GM10266 (cell line): ENCODE measurements at regions not wholly inside any gene's neighbourhood (a gene's known extent, or its start where the extent isn't known, plus 50 kb on each side); places are given as distances from the start of the nearest gene placed in this dataset.

ENCODE experiments used
- DNase-seq: peaks from one replicate; pipeline ENCODE4 v3.0.0; 2012; ENCODE audit errors: extremely low spot score
- CTCF ChIP-seq: IDR thresholded peaks from 2 replicates; pipeline ENCODE4 v1.5.1; 2012; ENCODE audit warnings: mild to moderate bottlenecking, low read depth; ENCODE audit not compliant: control insufficient read depth, insufficient read depth; ENCODE audit errors: missing control alignments

GRCh38 chr11:134675983-134676382 lies 263.9 kb upstream of the B3GAT1 start:
- no peak for TF ChIP-seq CTCF
- no peak for DNase-seq

- no peak for TF ChIP-seq CTCF
Observed at GRCh38 chr11:134674974-134675373, 262.9 kb upstream of the B3GAT1 start.

GRCh38 chr11:134670961-134671370 lies 258.9 kb upstream of the B3GAT1 start:
- DNase-seq = no peak
- TF ChIP-seq CTCF = no peak

More at GRCh38 chr11:134674974-134675373, 262.9 kb upstream of the B3GAT1 start:
- no peak for DNase-seq

- no peak for TF ChIP-seq CTCF
- no peak for DNase-seq
Observed at GRCh38 chr11:134670247-134670782, 258.3 kb upstream of the B3GAT1 start.

GRCh38 chr11:134669796-134670195 lies 257.8 kb upstream of the B3GAT1 start:
- no peak for TF ChIP-seq CTCF
- DNase-seq = no peak

- TF ChIP-seq CTCF = no peak
Observed at GRCh38 chr11:134668796-134669195, 256.8 kb upstream of the B3GAT1 start.

GRCh38 chr11:134668076-134668475 lies 256.0 kb upstream of the B3GAT1 start:
- DNase-seq = no peak
- TF ChIP-seq CTCF = no peak

More at GRCh38 chr11:134668796-134669195, 256.8 kb upstream of the B3GAT1 start:
- DNase-seq = no peak
